SIG-M5 treated with dmso at 0.1 percent for 504 hours (cell line): ENCODE measurements at regions not wholly inside any gene's neighbourhood (a gene's known extent, or its start where the extent isn't known, plus 50 kb on each side); places are given as distances from the start of the nearest gene placed in this dataset.
"Not testable (repeated sequence)": the region's sequence is repeated elsewhere in the genome, so short reads cannot be mapped to it uniquely, and the experiment has no call there.

Experiments used
- DNase-seq: peaks from one replicate; lab custom pipeline; 2025; ENCODE audit not compliant: unreplicated experiment; lab: John Stamatoyannopoulos, UW

DNA sequence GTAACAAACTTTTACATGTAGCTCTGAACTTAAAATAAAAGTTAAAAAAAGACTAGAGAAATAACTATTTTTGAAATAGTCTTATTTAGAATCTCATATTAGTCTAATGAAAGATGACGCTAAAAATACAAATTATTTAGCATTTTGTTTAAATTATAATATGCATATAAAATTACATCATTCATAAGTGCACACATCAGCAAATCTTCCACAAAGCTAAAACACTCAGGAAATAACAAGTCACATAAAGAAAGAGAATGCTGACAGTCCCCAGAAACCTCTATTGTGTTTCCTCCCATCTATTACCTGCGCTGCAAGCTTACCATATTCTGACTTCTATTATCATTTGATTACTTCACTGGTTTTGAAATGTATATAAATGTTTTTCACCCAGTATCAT is 986.9 kb upstream of the SEMA6A start:
- no peak for DNase-seq

DNA sequence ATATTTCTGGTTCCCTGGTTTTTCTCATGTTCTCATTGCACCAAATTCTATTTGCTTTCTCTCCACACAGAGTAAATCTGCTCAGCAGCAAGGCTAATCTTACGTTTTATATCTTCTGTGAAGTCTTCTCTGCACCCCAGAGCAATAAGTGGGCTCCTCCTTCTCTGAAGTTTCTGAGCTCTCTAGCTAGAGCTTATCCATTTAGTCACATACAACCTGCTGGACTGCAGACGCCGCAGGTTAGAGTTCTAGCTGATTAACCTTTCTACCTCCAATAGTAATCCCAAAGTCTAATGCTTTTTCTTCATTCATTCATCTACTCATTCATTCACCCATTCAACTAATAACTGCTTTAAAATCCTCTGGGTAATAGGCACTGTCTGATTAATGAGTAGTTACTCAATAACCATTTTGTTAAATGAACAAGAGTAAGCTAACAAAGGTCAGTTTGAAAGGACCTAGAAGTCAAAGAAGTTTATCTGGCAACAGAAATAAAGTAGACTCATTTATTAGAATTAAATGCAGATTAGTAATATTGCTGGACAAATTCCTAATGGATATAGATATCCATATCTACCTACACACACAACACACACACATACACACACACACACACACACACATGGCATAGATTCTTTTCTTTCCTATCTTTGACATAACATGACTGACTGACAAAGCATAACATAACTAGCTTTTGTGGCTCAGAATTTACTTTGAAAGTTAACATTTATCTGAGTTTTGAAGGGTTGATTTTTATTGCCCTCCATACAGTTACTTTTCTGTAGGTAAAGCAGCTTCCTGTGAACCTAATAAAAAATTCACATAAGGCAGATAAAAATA is 984.6 kb upstream of the SEMA6A start:
- no peak for DNase-seq

DNA sequence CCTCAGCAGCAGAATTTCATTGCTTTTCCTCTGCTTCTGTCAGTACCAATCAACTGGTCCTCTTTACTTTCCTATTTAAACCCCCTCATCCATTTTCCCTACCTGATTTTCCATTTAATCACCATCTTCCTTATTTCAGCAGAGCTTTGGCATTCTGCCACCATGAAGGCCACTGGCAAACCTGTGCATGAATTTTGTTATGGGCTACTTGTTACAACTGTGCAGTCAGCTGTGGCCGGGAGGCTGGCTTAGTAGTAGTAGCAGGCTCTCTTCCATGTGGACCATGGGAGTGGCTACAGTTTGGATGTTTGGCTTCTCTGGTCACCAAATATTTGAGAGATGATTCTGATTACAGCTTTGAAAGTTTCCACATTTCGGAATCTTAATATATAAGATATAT is 976.6 kb upstream of the SEMA6A start:
- DNase-seq, result no peak

DNA sequence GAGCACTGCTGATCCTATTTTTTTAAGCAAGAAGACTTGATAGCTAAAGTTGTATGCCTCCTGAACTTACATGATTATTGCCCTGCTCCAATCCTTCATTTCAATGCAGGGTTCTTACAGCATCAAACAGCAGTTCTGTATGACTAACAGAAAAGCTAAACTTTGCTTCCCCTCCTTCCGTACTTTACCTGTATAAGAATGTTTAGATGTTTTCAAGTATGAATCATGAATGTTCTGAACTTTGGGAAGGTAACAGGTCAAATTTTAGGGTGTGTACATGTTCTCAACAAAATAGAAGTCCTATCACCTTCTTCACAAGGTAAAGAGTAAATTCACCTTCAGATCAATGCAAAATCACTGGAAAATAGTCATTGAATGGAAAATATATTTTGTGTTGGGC is 972.6 kb upstream of the SEMA6A start:
- no peak for DNase-seq

DNA sequence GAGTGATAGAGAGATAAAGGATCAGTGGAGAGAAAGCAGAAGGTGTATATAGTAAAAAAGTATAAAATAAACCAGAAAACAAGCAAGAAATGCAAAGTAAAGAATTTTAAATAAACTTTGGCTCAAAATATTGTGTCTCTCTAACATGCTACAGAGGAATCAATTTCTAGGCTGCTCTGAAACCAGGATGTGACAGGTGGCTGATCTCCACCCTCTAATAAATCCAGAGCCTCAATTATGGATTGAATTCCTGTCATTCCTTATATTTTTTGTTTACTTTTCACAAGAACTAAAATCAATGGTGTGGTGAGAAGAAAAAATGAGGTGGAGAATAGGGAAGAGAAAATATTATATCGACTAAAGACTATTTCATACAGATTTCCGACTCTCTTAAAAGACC is 965.1 kb upstream of the SEMA6A start:
- DNase-seq, result no peak

DNA sequence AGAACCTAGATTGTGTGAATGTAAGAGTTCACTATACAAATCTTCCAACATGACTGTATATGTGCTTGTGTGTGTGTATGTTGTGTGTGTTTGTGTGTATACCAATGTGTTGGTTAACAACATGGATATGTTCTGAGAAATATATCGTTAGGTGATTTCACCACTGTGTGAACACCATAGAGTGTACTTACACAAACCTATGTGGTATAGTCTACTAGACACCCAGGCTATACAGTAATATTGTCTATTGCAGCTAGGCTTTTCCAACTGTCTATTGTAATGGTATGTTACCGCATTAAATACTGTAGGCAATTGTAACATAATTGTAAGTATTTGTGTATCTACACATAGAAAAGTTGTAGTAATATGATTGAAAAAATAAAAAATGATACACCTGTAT is 959.2 kb upstream of the SEMA6A start:
- DNase-seq, result no peak

DNA sequence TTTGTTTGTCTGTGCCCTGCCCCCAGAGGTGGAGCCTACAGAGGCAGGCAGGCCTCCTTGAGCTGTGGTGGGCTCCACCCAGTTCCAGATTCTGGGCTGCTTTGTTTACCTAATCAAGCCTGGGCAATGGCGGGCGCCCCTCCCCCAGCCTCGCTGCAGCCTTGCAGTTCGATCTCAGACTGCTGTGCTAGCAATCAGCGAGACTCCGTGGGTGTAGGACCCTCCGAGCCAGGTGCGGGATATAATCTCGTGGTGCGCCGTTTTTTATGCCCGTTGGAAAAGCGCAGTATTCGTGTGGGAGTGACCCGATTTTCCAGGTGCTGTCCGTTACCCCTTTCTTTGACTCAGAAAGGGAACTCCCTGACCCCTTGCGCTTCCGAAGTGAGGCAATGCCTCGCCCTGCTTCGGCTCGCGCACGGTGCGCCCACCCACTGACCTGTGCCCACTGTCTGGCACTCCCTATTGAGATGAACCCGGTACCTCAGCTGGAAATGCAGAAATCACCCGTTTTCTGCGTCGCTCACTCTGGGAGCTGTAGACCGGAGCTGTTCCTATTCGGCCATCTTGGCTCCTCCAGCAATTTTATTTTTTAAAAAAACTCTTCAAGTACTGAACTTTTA is 958.5 kb upstream of the SEMA6A start:
- DNase-seq, result not testable (repeated sequence)

DNA sequence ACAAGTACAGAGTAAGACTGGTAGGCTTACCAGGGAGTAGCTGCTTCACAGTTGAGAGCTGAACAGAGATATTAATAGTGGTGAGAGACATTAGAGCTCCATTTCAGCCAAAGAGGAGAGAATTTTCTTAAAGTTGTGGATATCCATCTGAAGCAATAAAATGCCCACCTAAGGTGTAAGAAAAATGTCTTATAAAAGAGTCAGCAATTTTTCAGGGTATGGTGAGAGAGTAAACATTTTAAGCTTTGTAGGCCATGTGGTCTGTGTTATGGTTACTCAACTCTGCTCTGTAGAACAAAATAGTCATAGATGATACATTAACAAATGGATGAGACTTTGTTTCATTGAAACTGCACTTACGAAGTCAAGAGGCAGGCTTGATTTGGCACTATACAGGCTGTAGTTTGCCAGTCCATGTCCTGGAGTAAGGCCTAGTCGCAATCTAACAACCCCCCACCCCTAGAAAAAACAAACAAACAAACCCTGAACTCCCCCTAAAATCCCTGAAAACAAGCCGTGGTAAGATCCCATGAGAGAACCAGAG is 945.4 kb upstream of the SEMA6A start:
- no peak for DNase-seq

DNA sequence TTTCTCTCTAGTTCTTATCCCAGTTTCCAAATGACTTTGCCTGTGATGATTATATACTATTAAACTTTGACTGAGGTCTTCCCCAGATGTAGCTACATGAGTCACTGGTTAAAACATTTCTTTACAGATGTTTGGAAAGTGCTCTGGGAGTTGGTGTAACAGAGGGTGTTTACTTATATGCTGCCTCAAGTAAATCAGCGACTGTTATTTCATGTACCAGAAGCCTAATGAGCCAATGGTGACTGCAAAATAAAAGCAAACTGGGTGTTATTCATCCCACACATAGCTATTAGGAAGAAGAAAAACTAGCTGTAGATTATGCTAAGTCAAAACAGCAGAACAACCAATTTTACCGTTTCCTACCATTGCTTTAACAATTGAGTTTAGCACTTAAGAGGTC is 929.7 kb upstream of the SEMA6A start:
- DNase-seq, result no peak

DNA sequence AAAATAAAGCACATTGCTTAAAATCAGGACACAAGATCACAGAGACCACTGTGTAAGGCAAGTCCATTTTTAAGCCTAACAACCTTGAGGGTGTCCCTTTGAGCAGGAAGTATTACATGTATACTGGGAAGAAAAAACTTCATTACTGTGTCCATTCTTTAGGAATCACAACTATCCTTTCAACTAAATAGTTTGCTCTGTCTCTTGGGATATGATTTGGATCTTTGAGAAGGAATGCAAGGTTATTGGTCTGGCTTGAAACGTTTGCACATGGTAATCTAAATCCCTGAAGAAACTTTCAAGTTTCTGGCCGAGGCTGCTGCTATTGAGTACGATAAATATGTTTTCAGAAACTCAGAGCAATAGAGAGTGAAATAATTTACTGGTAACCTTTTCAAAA is 923.0 kb upstream of the SEMA6A start:
- DNase-seq, result no peak

DNA sequence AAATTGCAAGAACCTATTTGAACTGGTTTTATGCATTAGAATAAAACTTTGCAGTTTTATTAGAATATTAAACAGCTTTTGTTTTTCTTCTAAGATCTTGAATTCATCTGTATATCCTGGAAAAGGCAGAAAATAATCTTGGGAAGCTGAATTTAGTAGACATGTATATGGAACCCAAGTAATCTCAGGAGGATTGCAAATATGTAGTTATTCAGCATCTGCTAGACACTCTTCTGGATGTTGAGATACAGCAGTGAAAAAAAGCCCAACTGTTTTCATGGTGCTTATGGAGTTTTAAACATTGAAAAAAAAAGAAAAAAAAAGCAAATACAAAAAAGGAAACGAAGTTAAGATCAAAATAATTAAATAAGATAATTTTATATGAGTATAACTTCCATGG is 922.2 kb upstream of the SEMA6A start:
- no peak for DNase-seq

DNA sequence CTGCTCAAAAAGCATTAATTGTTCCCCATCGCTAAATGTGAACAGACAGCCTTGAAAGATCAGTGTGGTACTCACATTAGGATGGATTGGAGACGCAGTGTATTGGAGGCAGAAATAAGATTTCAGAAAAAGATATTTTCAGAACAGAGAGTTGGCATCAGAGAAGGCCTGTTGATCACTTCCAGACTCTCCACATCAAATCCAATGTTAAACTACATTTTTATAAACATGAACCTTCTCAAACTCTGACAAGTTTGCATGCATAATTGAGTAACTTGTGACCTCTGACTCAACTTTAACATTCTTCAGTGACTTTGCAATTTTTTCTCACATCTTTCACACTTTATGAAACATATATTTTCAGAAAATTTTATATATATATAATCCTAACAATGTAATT is 919.6 kb upstream of the SEMA6A start:
- DNase-seq, result no peak

DNA sequence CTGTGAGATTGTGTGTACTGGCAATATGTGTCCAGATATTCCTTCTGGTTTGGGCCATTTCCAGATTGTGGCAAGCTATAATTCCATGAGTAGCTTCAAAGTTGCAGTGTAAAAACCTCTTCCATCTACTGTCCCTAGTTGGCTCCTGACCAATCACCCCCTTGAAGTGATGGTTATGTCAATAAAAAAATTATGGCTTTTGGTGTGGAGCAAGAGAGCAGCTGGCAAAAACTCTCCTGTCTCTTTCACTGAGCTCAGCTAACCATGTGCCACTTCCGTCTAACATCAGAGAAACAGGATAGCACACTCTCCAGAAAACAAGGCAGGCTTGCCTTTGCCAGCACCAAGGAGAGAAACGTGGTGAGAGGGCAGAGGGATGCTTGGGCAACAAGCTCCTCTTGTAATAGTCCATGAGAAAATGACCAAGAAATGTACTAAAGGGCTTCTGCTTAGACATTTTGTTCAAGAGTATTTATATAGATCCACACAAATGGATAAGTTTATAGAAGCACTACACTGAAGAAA is 914.4 kb upstream of the SEMA6A start:
- DNase-seq, result no peak

DNA sequence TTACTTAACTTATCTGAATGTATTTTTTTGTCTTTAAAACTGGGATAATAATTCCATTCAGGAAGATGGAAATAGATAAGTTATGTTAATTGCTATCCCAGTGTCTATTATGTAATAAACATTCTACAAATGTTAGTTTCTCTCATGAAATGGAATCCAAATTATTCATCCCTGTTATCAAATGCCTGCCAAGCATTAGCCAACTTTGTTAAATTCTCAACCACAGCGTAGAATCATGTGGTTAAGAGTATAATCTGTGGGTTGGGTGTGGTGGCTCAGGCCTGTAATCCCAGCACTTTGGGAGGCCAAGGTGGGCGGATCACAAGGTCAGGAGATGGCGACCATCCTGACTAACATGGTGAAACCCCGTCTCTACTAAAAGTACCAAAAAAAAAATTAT is 912.9 kb upstream of the SEMA6A start:
- DNase-seq, result no peak

DNA sequence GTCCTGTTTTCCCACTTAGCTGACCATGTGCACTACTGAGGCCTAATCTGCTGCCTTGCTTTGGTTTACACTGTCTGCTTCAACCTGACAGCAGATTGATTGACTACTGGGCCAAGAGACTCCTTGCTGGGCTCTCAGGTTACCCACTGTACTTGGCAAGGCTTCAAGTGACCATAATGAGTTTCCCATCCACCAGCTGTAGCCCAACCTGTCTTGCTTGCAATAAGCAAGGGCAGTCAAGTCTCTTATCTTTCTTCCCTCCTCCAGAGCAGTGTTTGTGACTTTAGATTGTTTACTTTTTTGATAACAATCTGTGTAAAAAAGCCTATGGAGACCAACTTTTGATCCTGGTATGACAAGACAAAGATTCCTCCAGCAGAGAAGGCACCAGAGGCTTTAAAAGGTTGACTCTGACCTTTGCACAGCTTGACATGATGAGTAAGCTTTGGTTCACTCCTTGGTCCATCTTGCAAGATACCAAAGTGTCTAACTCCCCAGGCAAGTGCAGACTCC is 912.3 kb upstream of the SEMA6A start:
- DNase-seq, result no peak

DNA sequence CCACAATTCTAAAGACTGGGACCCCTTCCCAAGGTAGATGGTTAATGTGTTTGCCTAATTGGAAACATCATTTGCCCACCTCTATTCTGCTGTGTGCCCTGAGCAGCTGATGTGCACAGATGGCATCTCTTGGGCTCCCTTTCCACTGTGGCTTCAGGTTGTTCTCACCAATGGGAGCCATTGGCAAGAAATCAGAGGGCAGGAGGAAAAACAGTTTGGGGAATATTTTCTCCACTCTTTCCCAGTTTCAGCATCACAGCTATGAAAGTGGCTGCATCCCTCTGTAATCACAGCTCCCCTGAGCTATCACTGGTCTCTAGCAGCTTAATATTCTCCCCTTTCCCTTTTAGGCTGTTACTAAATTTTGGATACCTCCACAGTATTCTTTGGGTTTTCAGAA is 911.6 kb upstream of the SEMA6A start:
- DNase-seq, result no peak

DNA sequence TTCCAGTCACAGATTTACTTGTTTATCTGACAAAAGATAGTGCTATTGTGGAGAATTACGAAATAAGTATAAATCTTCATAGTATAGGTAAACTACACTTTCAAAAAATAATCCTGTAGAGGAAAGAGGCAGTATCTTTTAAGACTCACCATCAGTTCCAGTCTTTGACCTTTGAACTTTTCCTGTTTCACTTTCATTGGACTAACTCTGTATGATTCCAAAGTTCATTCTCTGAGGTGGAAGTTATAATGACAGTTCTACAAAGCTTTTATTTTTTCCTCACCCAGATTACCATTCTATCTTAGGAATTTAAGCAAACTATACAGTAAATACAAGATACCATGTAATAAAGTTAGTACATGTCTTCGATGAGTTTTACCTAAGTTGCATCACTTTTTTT is 901.3 kb upstream of the SEMA6A start:
- DNase-seq, result no peak

DNA sequence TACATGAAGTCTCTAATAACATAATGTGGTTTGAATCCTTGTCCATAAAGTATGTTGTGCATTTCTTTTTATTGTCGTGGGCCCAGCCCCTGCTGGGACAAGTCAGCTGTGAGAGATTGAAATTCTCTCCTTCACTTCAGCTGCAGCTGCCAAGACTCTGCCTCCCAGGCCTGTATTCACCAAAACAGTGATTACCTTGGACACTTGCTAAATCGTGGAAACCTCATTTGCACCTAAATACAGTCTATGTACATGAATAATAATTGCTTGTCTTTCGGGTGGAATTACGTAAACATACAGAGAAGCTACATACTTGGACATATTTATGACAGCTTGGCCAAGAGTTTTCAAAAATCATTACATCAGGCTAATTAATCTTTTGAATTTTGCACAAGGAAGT is 898.5 kb upstream of the SEMA6A start:
- no peak for DNase-seq

DNA sequence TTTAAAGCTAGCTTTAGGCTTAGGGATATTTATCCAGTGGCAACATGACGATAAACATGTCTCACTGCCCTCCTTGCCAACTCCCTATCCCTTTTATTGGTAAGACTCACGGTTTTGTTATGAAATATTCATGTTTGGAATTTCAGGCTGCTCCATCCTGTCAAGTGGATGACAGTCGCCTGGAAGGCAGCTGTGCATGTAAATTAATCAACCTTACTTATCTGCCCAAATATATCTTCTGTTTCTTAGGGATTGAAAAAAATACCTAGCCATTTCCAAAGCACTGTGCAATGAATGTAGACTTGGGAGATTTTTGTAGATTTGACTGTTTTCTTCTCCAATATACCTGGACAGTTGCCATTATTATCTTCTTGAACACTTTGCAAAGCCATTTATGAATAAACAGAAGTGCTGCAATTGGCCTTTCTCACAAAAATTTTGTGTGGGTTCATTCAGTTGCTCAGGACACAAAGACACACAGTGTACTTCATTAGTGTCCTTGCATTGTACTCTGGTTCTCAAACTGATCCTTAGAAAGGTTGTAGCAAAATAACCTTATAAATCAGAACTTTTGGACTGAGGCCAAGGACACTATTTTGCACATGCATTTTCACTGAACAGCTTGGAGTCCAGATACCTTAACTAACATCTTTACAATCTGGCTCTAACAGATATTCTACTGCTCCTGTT is 889.4 kb upstream of the SEMA6A start:
- DNase-seq, result no peak

DNA sequence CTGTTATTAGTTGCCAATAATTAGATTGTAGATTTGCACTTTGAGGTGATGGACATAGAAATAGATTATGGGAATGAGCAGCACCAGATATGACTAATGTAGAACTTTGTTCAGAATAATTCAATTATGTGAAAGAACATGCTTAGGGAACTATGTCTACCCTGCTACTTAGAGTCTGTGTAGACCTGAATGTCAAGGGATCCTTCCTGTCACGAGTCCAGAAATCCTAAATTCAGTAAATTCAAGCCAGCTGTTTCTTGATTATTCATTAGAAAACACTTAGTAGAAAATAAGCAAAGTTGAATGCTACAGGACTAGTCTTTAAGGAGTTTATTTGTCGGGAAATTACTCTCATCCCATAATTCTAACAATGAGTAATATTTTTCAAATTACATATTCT is 887.3 kb upstream of the SEMA6A start:
- no peak for DNase-seq

DNA sequence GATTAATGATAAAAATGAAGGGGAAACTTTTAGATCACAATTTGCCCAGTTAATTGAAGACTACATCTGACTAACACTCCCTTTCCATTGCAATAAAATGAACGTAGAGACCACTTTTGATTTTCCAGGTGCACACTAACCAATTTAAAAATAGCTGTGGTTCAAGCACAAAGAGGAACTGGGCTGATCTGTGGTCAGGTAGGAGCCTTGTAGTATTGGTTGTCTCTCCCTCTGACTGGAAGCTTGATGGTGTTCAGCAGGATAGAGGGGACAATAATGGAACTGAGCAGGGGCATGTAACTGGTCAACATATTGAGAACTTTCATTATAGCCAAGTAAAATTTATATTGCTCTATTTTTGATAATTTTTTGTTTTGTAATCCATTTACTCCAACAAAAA is 886.8 kb upstream of the SEMA6A start:
- DNase-seq, result no peak

DNA sequence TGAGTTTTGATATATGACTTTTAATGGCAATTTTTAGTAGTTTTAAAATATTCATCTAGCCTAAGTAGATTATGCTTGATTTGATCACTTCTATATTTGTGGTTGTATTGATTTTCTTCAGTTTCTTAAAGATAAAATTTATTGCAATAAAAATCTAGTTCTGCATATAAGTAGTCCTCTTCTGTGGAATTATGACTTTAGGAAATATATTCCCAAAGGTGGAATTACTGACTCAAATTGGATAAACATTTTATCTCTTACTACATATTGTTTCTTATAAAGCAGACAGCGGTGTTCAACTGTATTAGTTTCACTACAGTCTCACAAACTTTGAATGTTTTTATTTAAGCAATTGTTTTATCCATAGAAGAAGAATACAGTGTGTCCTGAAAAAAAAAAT is 883.0 kb upstream of the SEMA6A start:
- no peak for DNase-seq
